MCF 10A (cell line): ENCODE measurements at regions not wholly inside any gene's neighbourhood (a gene's known extent, or its start where the extent isn't known, plus 50 kb on each side); places are given as distances from the start of the nearest gene placed in this dataset.

ENCODE experiments used
- BruUV-seq: library from RNA; stranded (reverse); fragments of 400-500 nt; replicated peaks from 2 replicates; lab custom pipeline; 2021; lab: Mats Ljungman, UMichigan
- CTCF ChIA-PET: fragments of 300-600 bp; sonication (Branson Sonifier 250); formaldehyde crosslinking; extraction: SDS; loops from one replicate; lab custom pipeline; 2021; ENCODE audit warnings: antibody characterized with exemption, inconsistent platforms; lab: Yijun Ruan, JAX
- POLR2A ChIA-PET: fragments of 300-600, 350-650 bp; sonication (Branson Sonifier 250); formaldehyde crosslinking; extraction: SDS; loops from one replicate; lab custom pipeline; 2020; ENCODE audit warnings: antibody characterized with exemption, inconsistent platforms; lab: Yijun Ruan, JAX
- DNase-seq: peaks from one replicate; pipeline ENCODE4 v3.0.0-alpha.2; 2018; ENCODE audit not compliant: unreplicated experiment
- H3K27ac Mint-ChIP-seq: one replicate; pipeline ENCODE4 v1.8.0; 2022; ENCODE audit warnings: mild to moderate bottlenecking, low read depth, mixed read lengths; ENCODE audit not compliant: unreplicated experiment
- H3K27me3 Mint-ChIP-seq: one replicate; pipeline ENCODE4 v1.8.0; 2022; ENCODE audit warnings: mixed read lengths; ENCODE audit not compliant: insufficient read depth, unreplicated experiment
- H3K36me3 Mint-ChIP-seq: one replicate; pipeline ENCODE4 v1.8.0; 2022; ENCODE audit warnings: mild to moderate bottlenecking, moderate library complexity, mixed read lengths; ENCODE audit not compliant: insufficient read depth, unreplicated experiment
- H3K4me1 Mint-ChIP-seq: one replicate; pipeline ENCODE4 v1.8.0; 2022; ENCODE audit warnings: mixed read lengths; ENCODE audit not compliant: insufficient read depth, unreplicated experiment
- H3K4me3 Mint-ChIP-seq: one replicate; pipeline ENCODE4 v1.8.0; 2022; ENCODE audit warnings: mild to moderate bottlenecking, moderate library complexity, mixed read lengths; ENCODE audit not compliant: unreplicated experiment
- H3K9me3 Mint-ChIP-seq: one replicate; pipeline ENCODE4 v1.8.0; 2022; ENCODE audit warnings: mixed read lengths; ENCODE audit not compliant: unreplicated experiment
- CTCF ChIP-seq: fragments of 200-600 bp; IDR thresholded peaks from one replicate; pipeline ENCODE4 v1.8.0; 2022; ENCODE audit warnings: antibody characterized with exemption, mild to moderate bottlenecking; ENCODE audit not compliant: unreplicated experiment
- intact Hi-C: fragments of 100-400 bp; cut with micrococcal nuclease; formaldehyde crosslinking; loops from 2 replicates; pipeline ENCODE4 v1.14.1; 2022

- CTCF ChIA-PET = no interaction called here
- Mint-ChIP-seq H3K36me3 (no peaks in the 10 kb centered on the region), H3K4me3 (no peak overlapping the region), H3K27me3 (no peaks in the 10 kb centered on the region), H3K9me3 (peaks cover 8% of the 10 kb centered on the region), H3K4me1 (no peaks in the 10 kb centered on the region), H3K27ac (no peak overlapping the region)
- no TSS peak for BruUV-seq
- no peak for TF ChIP-seq CTCF
- DNase-seq = no peak
- POLR2A ChIA-PET = no interaction called here
- intact Hi-C loops = no loop called here
Observed at GRCh38 chr5:144712090-144712489, 541.4 kb downstream of the KCTD16 start.

GRCh38 chr5:144711172-144711571 lies 540.5 kb downstream of the KCTD16 start:
- H3K4me3 Mint-ChIP-seq = no peak overlapping the region
- H3K27me3 Mint-ChIP-seq = no peaks in the 10 kb centered on the region
- H3K27ac Mint-ChIP-seq = no peak overlapping the region
- no peak for DNase-seq
- H3K4me1 Mint-ChIP-seq = no peaks in the 10 kb centered on the region
- CTCF ChIA-PET = no interaction called here
- no peaks in the 10 kb centered on the region for H3K36me3 Mint-ChIP-seq
- no peak for TF ChIP-seq CTCF
- BruUV-seq = no TSS peak
- POLR2A ChIA-PET = no interaction called here
- intact Hi-C loops = no loop called here
- peaks cover 8% of the 10 kb centered on the region for H3K9me3 Mint-ChIP-seq

- no peak for TF ChIP-seq CTCF
- no TSS peak for BruUV-seq
- H3K4me3 Mint-ChIP-seq = no peak overlapping the region
Observed at GRCh38 chr5:144710637-144711036, 540.0 kb downstream of the KCTD16 start.

GRCh38 chr5:144703776-144704175 lies 533.1 kb downstream of the KCTD16 start:
- no peak for TF ChIP-seq CTCF
- Mint-ChIP-seq H3K27ac (no peak overlapping the region), H3K4me1 (peaks cover 9% of the 10 kb centered on the region), H3K9me3 (no peaks in the 10 kb centered on the region), H3K36me3 (no peaks in the 10 kb centered on the region), H3K27me3 (no peaks in the 10 kb centered on the region), H3K4me3 (no peak overlapping the region)
- intact Hi-C loops = no loop called here
- DNase-seq = no peak
- CTCF ChIA-PET = no interaction called here
- no TSS peak for BruUV-seq
- POLR2A ChIA-PET = no interaction called here

More at GRCh38 chr5:144710637-144711036, 540.0 kb downstream of the KCTD16 start:
- Mint-ChIP-seq H3K27ac (no peak overlapping the region), H3K27me3 (no peaks in the 10 kb centered on the region), H3K9me3 (peaks cover 8% of the 10 kb centered on the region), H3K4me1 (no peaks in the 10 kb centered on the region), H3K36me3 (no peaks in the 10 kb centered on the region)
- DNase-seq = no peak
- ChIA-PET POLR2A (no interaction called here), CTCF (no interaction called here)
- intact Hi-C loops = no loop called here
